GM12864 (cell line): ENCODE measurements at regions not wholly inside any gene's neighbourhood (a gene's known extent, or its start where the extent isn't known, plus 50 kb on each side); places are given as distances from the start of the nearest gene placed in this dataset.
A peak's percentile ranks its signal among the peaks of the same experiment; 100 is the strongest.

Source experiments
- DNase-seq: peaks from one replicate; pipeline ENCODE4 v3.0.0-alpha.2; 2011; ENCODE audit warnings: low read depth
- H3K4me3 ChIP-seq: 2 replicates; pipeline ENCODE4 v1.5.1; 2011; ENCODE audit warnings: mild to moderate bottlenecking, low read depth, low read length, control low read depth
- TF ChIP-seq, protein P1 (sequence below): IDR thresholded peaks from 2 replicates; pipeline ENCODE4 v1.5.1; 2011; ENCODE audit warnings: low read depth, mild to moderate bottlenecking, moderate library complexity, low read length, control low read depth, inconsistent platforms; ENCODE audit errors: missing control alignments

DNA sequence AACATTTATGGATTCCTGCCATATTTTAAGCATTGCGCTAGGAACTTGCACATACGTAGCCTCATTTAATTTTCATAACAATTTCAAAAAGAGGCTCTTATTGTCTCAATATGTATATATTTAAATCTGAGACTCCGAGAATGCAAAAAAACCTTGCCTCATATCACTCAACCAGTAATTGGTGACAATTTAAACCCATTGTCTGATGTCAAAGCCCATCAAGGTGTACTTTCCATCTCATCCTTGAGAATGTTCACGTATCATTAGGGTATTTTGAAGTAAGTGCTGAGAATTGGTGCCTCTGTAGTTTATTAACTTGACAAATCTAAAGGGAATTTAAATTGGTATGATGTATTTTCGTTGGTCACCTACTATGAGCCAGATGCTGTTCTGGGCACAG, 136.5 kb downstream of the FAM76B start:
- no peak for DNase-seq
- no peak overlapping the region for H3K4me3 ChIP-seq
- TF ChIP-seq, protein P1, sequence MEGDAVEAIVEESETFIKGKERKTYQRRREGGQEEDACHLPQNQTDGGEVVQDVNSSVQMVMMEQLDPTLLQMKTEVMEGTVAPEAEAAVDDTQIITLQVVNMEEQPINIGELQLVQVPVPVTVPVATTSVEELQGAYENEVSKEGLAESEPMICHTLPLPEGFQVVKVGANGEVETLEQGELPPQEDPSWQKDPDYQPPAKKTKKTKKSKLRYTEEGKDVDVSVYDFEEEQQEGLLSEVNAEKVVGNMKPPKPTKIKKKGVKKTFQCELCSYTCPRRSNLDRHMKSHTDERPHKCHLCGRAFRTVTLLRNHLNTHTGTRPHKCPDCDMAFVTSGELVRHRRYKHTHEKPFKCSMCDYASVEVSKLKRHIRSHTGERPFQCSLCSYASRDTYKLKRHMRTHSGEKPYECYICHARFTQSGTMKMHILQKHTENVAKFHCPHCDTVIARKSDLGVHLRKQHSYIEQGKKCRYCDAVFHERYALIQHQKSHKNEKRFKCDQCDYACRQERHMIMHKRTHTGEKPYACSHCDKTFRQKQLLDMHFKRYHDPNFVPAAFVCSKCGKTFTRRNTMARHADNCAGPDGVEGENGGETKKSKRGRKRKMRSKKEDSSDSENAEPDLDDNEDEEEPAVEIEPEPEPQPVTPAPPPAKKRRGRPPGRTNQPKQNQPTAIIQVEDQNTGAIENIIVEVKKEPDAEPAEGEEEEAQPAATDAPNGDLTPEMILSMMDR: no peak

DNA sequence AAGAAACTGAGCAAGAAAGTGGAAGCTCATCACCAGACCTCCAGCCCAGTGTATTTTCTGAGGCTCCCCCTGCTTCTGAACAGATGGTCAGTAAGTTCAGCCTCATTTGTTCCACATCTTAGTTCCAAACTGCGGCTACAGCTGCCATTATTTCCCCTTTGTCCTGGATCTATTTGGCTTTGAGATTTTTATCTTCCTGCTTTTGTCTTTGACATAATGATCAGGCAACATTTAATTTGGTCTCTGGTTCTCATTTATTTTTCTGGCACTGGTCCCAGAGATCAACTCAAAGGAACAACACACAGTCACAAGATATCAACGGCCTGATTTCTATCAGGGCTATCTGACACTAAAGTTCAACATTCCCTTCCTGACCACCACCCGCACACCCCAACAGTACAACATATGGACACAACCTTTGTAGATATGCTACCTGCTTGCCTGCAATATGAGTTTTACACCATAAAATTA, 137.5 kb downstream of the FAM76B start:
- DNase-seq: no peak
- TF ChIP-seq, protein P1: no peak
- no peak overlapping the region for H3K4me3 ChIP-seq

DNA sequence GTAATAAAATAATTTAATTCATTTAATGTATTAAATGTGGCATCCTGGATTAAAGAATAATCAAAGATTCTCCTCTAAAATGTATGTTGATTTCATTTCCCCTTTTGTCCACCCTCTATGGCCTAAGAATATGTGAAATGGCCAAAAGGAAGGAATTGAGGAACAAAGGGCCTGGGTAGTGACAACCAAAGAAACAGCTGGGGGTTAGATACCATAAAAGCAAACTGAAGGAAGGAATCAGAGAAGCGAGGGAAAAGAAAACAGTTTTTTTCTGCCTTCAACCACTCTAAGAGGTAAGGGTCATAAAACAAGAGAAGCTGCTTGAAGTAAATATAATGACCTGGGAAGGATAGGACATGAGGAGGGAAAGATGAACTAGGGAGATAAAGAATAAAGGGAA, 139.3 kb downstream of the FAM76B start:
- TF ChIP-seq, protein P1: no peak
- no peak for DNase-seq

DNA sequence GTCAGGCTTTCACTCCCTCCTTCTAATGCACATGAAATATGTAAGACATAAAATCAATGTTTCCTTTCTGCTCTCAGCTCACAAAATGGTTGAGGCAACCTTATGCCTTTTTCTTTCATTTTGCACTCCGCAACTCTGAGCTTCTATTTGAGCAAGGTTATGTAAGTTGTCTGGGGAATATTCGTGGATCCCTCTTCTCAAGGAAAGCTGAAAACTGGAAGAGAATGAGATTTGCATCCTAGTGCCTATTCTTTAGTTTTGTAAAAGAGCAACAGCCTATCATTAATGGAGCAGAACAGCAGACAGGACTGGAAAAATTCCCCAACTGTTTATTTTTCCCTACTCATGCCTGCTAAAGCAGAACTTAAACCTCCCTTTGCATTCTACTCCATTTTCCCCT, 141.7 kb downstream of the FAM76B start:
- no peak for DNase-seq
- TF ChIP-seq, protein P1: no peak
- H3K4me3 ChIP-seq: no peak overlapping the region

More for the DNA sequence above, 139.3 kb downstream of the FAM76B start:
- H3K4me3 ChIP-seq: no peak overlapping the region

DNA sequence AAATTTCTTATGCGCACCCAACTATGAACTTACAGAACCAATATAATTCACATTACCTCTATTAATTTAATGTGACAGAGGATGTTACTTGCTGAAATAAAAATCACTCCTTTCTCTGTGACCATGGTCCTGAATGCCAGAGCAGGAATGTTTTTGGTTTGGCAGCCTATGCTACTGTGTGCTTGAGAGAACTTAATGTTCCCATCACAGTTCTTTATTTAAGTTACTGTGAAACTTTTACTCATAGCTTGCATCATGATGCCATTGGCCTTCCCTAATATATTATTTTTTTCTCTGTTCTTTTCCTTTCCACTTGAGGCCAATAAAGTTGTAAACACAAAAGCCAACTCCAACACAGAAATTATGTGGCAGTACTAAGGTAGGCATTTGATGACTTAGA, 142.2 kb downstream of the FAM76B start:
- no peak for DNase-seq
- no peak overlapping the region for H3K4me3 ChIP-seq

DNA sequence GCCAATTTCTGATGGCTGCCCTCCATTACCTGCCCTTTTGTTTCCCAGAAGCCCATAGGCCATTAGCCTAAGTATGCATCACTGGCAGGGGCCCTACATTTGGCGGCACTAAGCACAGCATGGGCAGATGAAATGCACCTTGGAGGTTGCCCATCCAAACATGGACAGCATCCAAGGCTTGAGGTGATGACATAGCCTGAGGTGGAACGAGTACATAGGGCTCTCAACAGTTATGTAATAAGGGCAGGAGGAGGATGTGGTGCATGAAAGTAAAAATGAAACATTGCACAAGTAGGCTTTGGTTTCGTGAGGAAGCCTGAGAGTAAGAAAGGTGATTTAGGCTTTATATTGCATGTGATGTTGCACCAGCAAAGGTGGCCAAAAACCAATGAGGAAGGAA, 148.1 kb downstream of the FAM76B start:
- TF ChIP-seq, protein P1: no peak
- DNase-seq: peak; percentile 60

More for the DNA sequence above, 142.2 kb downstream of the FAM76B start:
- TF ChIP-seq, protein P1: no peak

DNA sequence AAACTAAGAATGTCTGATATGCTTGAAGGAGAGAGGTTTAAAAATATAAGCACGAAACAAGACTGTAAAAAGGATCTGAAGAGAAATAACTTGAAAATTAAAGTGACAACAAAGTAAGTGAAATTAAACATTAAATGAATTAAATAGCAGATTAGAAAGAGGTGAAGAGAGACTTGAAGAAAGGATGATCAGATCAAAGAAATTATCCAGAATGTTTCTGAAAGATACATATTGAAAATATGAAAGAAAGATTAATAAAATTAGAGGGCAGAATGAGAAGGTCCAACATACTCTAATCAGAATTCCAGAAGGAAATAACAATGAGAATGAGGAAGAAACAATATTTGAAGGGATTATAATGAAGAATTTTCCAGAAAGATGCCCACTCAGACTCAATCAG, 151.1 kb downstream of the FAM76B start:
- TF ChIP-seq, protein P1: no peak
- no peak overlapping the region for H3K4me3 ChIP-seq
- no peak for DNase-seq

More for the DNA sequence above, 148.1 kb downstream of the FAM76B start:
- H3K4me3 ChIP-seq: no peak overlapping the region
